ENCODE measurements at regions not wholly inside any gene's neighbourhood (a gene's known extent, or its start where the extent isn't known, plus 50 kb on each side); places are given as distances from the start of the nearest gene placed in this dataset.

GRCh38 chr4:32145987-32146386 lies 1425.8 kb downstream of the PCDH7 start:
- intact Hi-C loops (cut with DNase I): no loop called here
- ATAC-seq (ENCODE audit: poor library complexity): no peak
- DNase-seq: no peak

- no peak for DNase-seq
These were observed 1427.4 kb downstream of the PCDH7 start for GRCh38 chr4:32147446-32148085.

GRCh38 chr4:32148111-32148666 lies 1428.0 kb downstream of the PCDH7 start:
- intact Hi-C loops (cut with DNase I): no loop called here
- no peak for ATAC-seq (ENCODE audit: poor library complexity)
- no peak for DNase-seq

More at GRCh38 chr4:32147446-32148085, 1427.4 kb downstream of the PCDH7 start:
- intact Hi-C loops (cut with DNase I): no loop called here
- no peak for ATAC-seq (ENCODE audit: poor library complexity)

GRCh38 chr4:32158961-32159360 lies 1438.8 kb downstream of the PCDH7 start:
- DNase-seq (no peak), ATAC-seq (ENCODE audit: poor library complexity) (no peak)
- intact Hi-C loops (cut with DNase I): no loop called here

GRCh38 chr4:32161392-32161791 lies 1441.2 kb downstream of the PCDH7 start:
- intact Hi-C loops (cut with DNase I): no loop called here
- no peak for ATAC-seq (ENCODE audit: poor library complexity)
- DNase-seq: no peak

GRCh38 chr4:32163125-32163524 lies 1443.0 kb downstream of the PCDH7 start:
- no peak for DNase-seq
- no peak for ATAC-seq (ENCODE audit: poor library complexity)
- intact Hi-C loops (cut with DNase I): no loop called here

- DNase-seq: no peak
- intact Hi-C loops (cut with DNase I): no loop called here
These were observed 1449.7 kb downstream of the PCDH7 start for GRCh38 chr4:32169841-32170240.

GRCh38 chr4:32172086-32172485 lies 1451.9 kb downstream of the PCDH7 start:
- no peak for DNase-seq
- no peak for ATAC-seq (ENCODE audit: poor library complexity)
- intact Hi-C loops (cut with DNase I): no loop called here

More at GRCh38 chr4:32169841-32170240, 1449.7 kb downstream of the PCDH7 start:
- ATAC-seq (ENCODE audit: poor library complexity): no peak

- ATAC-seq (ENCODE audit: poor library complexity): no peak
These were observed 1452.6 kb downstream of the PCDH7 start for GRCh38 chr4:32172761-32173160.

GRCh38 chr4:32180086-32180485 lies 1459.9 kb downstream of the PCDH7 start:
- intact Hi-C loops (cut with DNase I): no loop called here
- no peak for DNase-seq
- ATAC-seq (ENCODE audit: poor library complexity): no peak

More at GRCh38 chr4:32172761-32173160, 1452.6 kb downstream of the PCDH7 start:
- intact Hi-C loops (cut with DNase I): no loop called here
- DNase-seq: no peak

- intact Hi-C loops (cut with DNase I): no loop called here
- DNase-seq (no peak), ATAC-seq (ENCODE audit: poor library complexity) (no peak)
These were observed 1464.0 kb downstream of the PCDH7 start for GRCh38 chr4:32184186-32184585.

- intact Hi-C loops (cut with DNase I): no loop called here
- DNase-seq (no peak), ATAC-seq (ENCODE audit: poor library complexity) (no peak)
These were observed 1469.0 kb downstream of the PCDH7 start for GRCh38 chr4:32189130-32189529.

GRCh38 chr4:32189788-32190187 lies 1469.6 kb downstream of the PCDH7 start:
- no peak for DNase-seq
- intact Hi-C loops (cut with DNase I): no loop called here
- no peak for ATAC-seq (ENCODE audit: poor library complexity)

GRCh38 chr4:32191961-32192360 lies 1471.8 kb downstream of the PCDH7 start:
- DNase-seq: no peak
- intact Hi-C loops (cut with DNase I): no loop called here
- no peak for ATAC-seq (ENCODE audit: poor library complexity)

GRCh38 chr4:32192363-32192762 lies 1472.2 kb downstream of the PCDH7 start:
- ATAC-seq (ENCODE audit: poor library complexity) (no peak), DNase-seq (no peak)
- intact Hi-C loops (cut with DNase I): no loop called here

GRCh38 chr4:32192991-32193390 lies 1472.8 kb downstream of the PCDH7 start:
- DNase-seq (no peak), ATAC-seq (ENCODE audit: poor library complexity) (no peak)
- intact Hi-C loops (cut with DNase I): no loop called here

- no peak for DNase-seq
- intact Hi-C loops (cut with DNase I): no loop called here
- ATAC-seq (ENCODE audit: poor library complexity): no peak
These were observed 1477.0 kb downstream of the PCDH7 start for GRCh38 chr4:32196950-32197688.

GRCh38 chr4:32199639-32200038 lies 1479.5 kb downstream of the PCDH7 start:
- DNase-seq (no peak), ATAC-seq (ENCODE audit: poor library complexity) (no peak)
- intact Hi-C loops (cut with DNase I): no loop called here

GRCh38 chr4:32203340-32203739 lies 1483.2 kb downstream of the PCDH7 start:
- no peak for DNase-seq
- ATAC-seq (ENCODE audit: poor library complexity): no peak
- intact Hi-C loops (cut with DNase I): no loop called here

GRCh38 chr4:32206756-32207155 lies 1486.6 kb downstream of the PCDH7 start:
- no peak for ATAC-seq (ENCODE audit: poor library complexity)
- DNase-seq: no peak
- intact Hi-C loops (cut with DNase I): no loop called here
